WTC11 (cell line): ENCODE measurements at regions not wholly inside any gene's neighbourhood (a gene's known extent, or its start where the extent isn't known, plus 50 kb on each side); places are given as distances from the start of the nearest gene placed in this dataset.

Experiments used
- ATAC-seq: fragments of 200-7000 bp; cut with Tn5 transposase; 2 replicates; pipeline ENCODE4 v1.10.0; 2021; ENCODE audit warnings: mild to moderate bottlenecking, moderate library complexity
- CTCF ChIA-PET: fragments of 300-600 bp; sonication (Branson Sonifier 250); formaldehyde crosslinking; loops from one replicate; lab custom pipeline; 2021; ENCODE audit warnings: antibody characterized with exemption; lab: Charles Lee
- POLR2A ChIA-PET: fragments of 350-600 bp; sonication (Branson Sonifier 250); formaldehyde crosslinking; loops from one replicate; lab custom pipeline; 2021; ENCODE audit warnings: antibody characterized with exemption; lab: Charles Lee
- DNase-seq: peaks from one replicate; pipeline ENCODE4 v3.0.0; 2021; ENCODE audit warnings: low spot score
- H3K27ac Mint-ChIP-seq: 2 replicates; pipeline ENCODE4 v1.8.0; 2021; ENCODE audit warnings: mixed read lengths
- H3K27me3 Mint-ChIP-seq: 2 replicates; pipeline ENCODE4 v1.8.0; 2021; ENCODE audit warnings: low read depth, mild to moderate bottlenecking, moderate library complexity, mixed read lengths
- H3K36me3 Mint-ChIP-seq: 2 replicates; pipeline ENCODE4 v1.8.0; 2021; ENCODE audit warnings: mixed read lengths
- H3K4me1 Mint-ChIP-seq: 2 replicates; pipeline ENCODE4 v1.8.0; 2022; ENCODE audit warnings: mixed read lengths
- H3K4me3 Mint-ChIP-seq: 2 replicates; pipeline ENCODE4 v1.8.0; 2021; ENCODE audit warnings: mild to moderate bottlenecking, moderate library complexity, mixed read lengths
- H3K9me3 Mint-ChIP-seq: 2 replicates; pipeline ENCODE4 v1.8.0; 2021; ENCODE audit warnings: mixed read lengths
- AR ChIP-seq: fragments of 250-450 bp; sonication (Bioruptor Pico); IDR thresholded peaks from 2 replicates; pipeline ENCODE4 v1.9.0; 2021; ENCODE audit warnings: mild to moderate bottlenecking
- E2F1 ChIP-seq: sonication (generic); formaldehyde crosslinking; IDR thresholded peaks from 2 replicates; pipeline ENCODE4 v1.8.0; 2022; ENCODE audit warnings: mild to moderate bottlenecking, missing genetic modification reagents
- E2F5 ChIP-seq: sonication (generic); formaldehyde crosslinking; IDR thresholded peaks from 2 replicates; pipeline ENCODE4 v1.8.1; 2022; ENCODE audit warnings: mild to moderate bottlenecking, moderate library complexity, missing genetic modification reagents
- FOXP1 ChIP-seq: sonication (generic); formaldehyde crosslinking; IDR thresholded peaks from 2 replicates; pipeline ENCODE4 v1.8.0; 2022; ENCODE audit warnings: missing genetic modification reagents, mild to moderate bottlenecking, moderate library complexity, borderline replicate concordance
- FOXP4 ChIP-seq: sonication (generic); formaldehyde crosslinking; IDR thresholded peaks from 2 replicates; pipeline ENCODE4 v1.8.0; 2022; ENCODE audit warnings: mild to moderate bottlenecking, missing genetic modification reagents
- HMGXB4 ChIP-seq: sonication (generic); formaldehyde crosslinking; IDR thresholded peaks from 2 replicates; pipeline ENCODE4 v1.8.1; 2023; ENCODE audit warnings: mild to moderate bottlenecking, moderate library complexity, missing genetic modification reagents
- MYBL2 ChIP-seq: sonication (generic); formaldehyde crosslinking; IDR thresholded peaks from 2 replicates; pipeline ENCODE4 v1.8.1; 2023; ENCODE audit warnings: mild to moderate bottlenecking, moderate library complexity, missing genetic modification reagents
- NFATC4 ChIP-seq: fragments of 250-450 bp; sonication (Bioruptor Pico); IDR thresholded peaks from 2 replicates; pipeline ENCODE4 v1.9.0; 2021; ENCODE audit warnings: mild to moderate bottlenecking
- NR3C1 ChIP-seq: sonication (generic); formaldehyde crosslinking; conservative IDR thresholded peaks from 2 replicates; pipeline ENCODE4 v1.8.1; 2023; ENCODE audit warnings: low read depth, mild to moderate bottlenecking, missing genetic modification reagents
- SMAD3 ChIP-seq: sonication (generic); formaldehyde crosslinking; IDR thresholded peaks from 2 replicates; pipeline ENCODE4 v1.8.0; 2022; ENCODE audit warnings: missing genetic modification reagents, mild to moderate bottlenecking, borderline replicate concordance
- TEAD4 ChIP-seq: sonication (generic); formaldehyde crosslinking; IDR thresholded peaks from 2 replicates; pipeline ENCODE4 v1.8.0; 2022; ENCODE audit warnings: mild to moderate bottlenecking, missing genetic modification reagents
- USF1 ChIP-seq: sonication (generic); formaldehyde crosslinking; IDR thresholded peaks from 2 replicates; pipeline ENCODE4 v1.8.0; 2022; ENCODE audit warnings: mild to moderate bottlenecking, missing genetic modification reagents
- ZNF121 ChIP-seq: sonication (generic); formaldehyde crosslinking; IDR thresholded peaks from 2 replicates; pipeline ENCODE4 v1.8.0; 2023; ENCODE audit warnings: missing genetic modification reagents
- ZNF138 ChIP-seq: sonication (generic); formaldehyde crosslinking; conservative IDR thresholded peaks from 2 replicates; pipeline ENCODE4 v1.8.1; 2022; ENCODE audit warnings: mild to moderate bottlenecking, moderate library complexity, missing genetic modification reagents
- ZNF263 ChIP-seq: sonication (generic); formaldehyde crosslinking; IDR thresholded peaks from 2 replicates; pipeline ENCODE4 v1.8.1; 2022; ENCODE audit warnings: low read depth, mild to moderate bottlenecking, moderate library complexity, missing genetic modification reagents
- ZNF317 ChIP-seq: sonication (generic); formaldehyde crosslinking; IDR thresholded peaks from 2 replicates; pipeline ENCODE4 v1.8.1; 2023; ENCODE audit warnings: low read depth, mild to moderate bottlenecking, moderate library complexity, missing genetic modification reagents, borderline replicate concordance
- ZNF425 ChIP-seq: fragments of 250-450 bp; sonication (Bioruptor Pico); conservative IDR thresholded peaks from 2 replicates; pipeline ENCODE4 v1.9.0; 2021; ENCODE audit warnings: mild to moderate bottlenecking
- ZNF532 ChIP-seq: fragments of 250-450 bp; sonication (Bioruptor Pico); IDR thresholded peaks from 2 replicates; pipeline ENCODE4 v1.9.0; 2021; ENCODE audit warnings: mild to moderate bottlenecking, borderline replicate concordance

- DNase-seq = no peak
- Mint-ChIP-seq H3K4me3 (no peak overlapping the region), H3K9me3 (peaks cover 8% of the 10 kb centered on the region), H3K36me3 (no peaks in the 10 kb centered on the region)
- POLR2A ChIA-PET = no interaction called here
- ATAC-seq = no peak
- CTCF ChIA-PET = no interaction called here
- TF ChIP-seq USF1 = no peak
- no peak for TF ChIP-seq ZNF317 (CRISPR knock-in tag)
- no peak for TF ChIP-seq HMGXB4 (CRISPR knock-in tag)
- TF ChIP-seq TEAD4 = no peak
- TF ChIP-seq FOXP4 (CRISPR knock-in tag) = no peak
- TF ChIP-seq E2F1 (CRISPR knock-in tag) = no peak
- no peak for TF ChIP-seq AR (CRISPR knock-in tag)
- TF ChIP-seq, all 79 proteins: peak for 0
- no peaks in the 10 kb centered on the region for H3K4me1 Mint-ChIP-seq
- H3K27me3 Mint-ChIP-seq = no peaks in the 10 kb centered on the region
- no peak overlapping the region for H3K27ac Mint-ChIP-seq
Measured at GRCh38 chr1:208562151-208562960, 318.2 kb upstream of the PLXNA2 start.

GRCh38 chr1:208564466-208564865 lies 320.3 kb upstream of the PLXNA2 start:
- H3K4me3 Mint-ChIP-seq = no peak overlapping the region
- no peaks in the 10 kb centered on the region for H3K4me1 Mint-ChIP-seq
- ChIA-PET POLR2A (no interaction called here), CTCF (no interaction called here)
- no peak for DNase-seq
- no peaks in the 10 kb centered on the region for H3K36me3 Mint-ChIP-seq
- H3K27ac Mint-ChIP-seq = no peak overlapping the region
- H3K27me3 Mint-ChIP-seq = no peaks in the 10 kb centered on the region
- no peak for ATAC-seq
- H3K9me3 Mint-ChIP-seq = peaks cover 16% of the 10 kb centered on the region
- TF ChIP-seq ZNF263 (no peak), SMAD3 (CRISPR knock-in tag) (no peak), NR3C1 (CRISPR knock-in tag) (no peak), NFATC4 (CRISPR knock-in tag) (no peak), MYBL2 (CRISPR knock-in tag) (no peak), ZNF425 (CRISPR knock-in tag) (no peak), ZNF138 (CRISPR knock-in tag) (no peak), E2F5 (CRISPR knock-in tag) (no peak), FOXP1 (no peak), ZNF121 (CRISPR knock-in tag) (no peak), ZNF532 (no peak)
